ENCODE measurements at regions not wholly inside any gene's neighbourhood (a gene's known extent, or its start where the extent isn't known, plus 50 kb on each side); places are given as distances from the start of the nearest gene placed in this dataset.

DNA sequence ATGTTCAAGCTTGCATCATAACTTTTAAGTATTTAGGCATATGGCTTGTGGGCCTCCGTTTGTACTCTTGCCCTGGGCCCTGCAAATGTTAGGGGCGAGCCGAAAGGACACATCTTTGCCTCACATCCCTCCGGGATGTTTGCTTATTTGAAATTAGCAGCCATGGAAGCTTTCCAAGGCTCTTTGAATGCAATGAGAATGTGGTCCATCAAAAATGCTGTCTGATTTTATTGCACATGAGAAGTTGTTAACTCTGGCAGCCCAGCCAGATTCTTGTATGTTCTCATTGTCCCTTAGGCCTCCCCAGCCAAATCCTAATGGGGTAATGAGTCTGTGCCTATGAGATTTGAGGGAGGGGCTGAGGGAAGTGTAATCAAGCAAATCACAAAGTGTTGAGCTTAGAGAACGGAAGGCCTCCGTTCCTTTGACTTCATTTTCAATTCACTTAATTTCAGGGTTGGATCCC, 261.2 kb upstream of the MARCKS start:
- peak; percentile 90 for DNase-seq (ENCODE audit: low read depth, low spot score)
- TF ChIP-seq, protein P1, sequence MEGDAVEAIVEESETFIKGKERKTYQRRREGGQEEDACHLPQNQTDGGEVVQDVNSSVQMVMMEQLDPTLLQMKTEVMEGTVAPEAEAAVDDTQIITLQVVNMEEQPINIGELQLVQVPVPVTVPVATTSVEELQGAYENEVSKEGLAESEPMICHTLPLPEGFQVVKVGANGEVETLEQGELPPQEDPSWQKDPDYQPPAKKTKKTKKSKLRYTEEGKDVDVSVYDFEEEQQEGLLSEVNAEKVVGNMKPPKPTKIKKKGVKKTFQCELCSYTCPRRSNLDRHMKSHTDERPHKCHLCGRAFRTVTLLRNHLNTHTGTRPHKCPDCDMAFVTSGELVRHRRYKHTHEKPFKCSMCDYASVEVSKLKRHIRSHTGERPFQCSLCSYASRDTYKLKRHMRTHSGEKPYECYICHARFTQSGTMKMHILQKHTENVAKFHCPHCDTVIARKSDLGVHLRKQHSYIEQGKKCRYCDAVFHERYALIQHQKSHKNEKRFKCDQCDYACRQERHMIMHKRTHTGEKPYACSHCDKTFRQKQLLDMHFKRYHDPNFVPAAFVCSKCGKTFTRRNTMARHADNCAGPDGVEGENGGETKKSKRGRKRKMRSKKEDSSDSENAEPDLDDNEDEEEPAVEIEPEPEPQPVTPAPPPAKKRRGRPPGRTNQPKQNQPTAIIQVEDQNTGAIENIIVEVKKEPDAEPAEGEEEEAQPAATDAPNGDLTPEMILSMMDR (IDR thresholded peaks at IDR 0.05; ENCODE audit: insufficient read depth, low read length, missing control alignments) = no peak
- CTCF ChIA-PET = interaction anchor here (1.0 kb wide), 2 partner anchors 24 to 263 kb away, joined by 3 to 4 read pairs; no protein-coding TSS in a partner anchor
- no peak overlapping the region for H3K4me3 ChIP-seq (ENCODE audit: low read depth, low read length)
- POLR2A ChIA-PET = interaction anchor here (0.6 kb wide), 2 partner anchors 16 to 225 kb away, joined by 3 read pairs; no protein-coding TSS in a partner anchor

DNA sequence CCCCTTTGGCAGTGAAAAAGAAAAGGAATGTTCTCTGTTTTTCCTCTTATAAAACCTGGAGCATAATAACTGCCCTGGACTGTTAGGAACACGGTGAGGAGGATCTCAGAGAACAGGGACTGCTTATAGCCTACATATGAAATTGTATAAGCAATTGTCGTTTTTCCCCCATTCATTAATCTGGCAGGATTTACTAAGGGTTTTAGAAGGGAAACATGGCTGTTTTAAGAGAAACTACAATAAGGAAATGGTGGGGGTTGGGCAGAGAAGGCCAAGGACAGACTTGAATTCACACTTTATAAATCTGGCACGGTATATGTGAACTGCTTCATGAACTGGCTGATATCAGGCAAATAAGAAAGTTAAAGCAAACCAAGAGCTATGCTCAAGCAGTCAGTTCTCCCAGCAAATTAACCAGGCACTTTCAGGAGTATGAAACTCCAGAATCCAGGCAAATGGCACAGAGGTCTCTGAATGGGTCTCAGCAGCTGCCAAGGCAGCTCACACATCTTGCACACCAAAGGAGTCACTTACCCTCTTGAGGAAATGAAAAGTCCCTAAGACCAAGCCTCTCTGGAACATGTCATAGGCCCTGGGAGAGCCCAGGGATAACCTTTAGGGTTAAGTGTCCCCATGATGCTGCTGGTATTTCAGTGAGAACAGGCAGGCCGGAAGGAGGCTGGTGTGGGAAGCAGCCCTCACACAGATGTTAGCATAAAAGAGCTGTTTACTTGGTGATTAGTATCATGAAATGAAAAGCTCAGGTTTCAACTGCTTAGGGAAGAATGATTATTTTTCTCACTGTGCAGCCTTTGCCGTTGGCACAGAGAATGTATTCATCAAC, 260.5 kb upstream of the MARCKS start:
- DNase-seq (ENCODE audit: low read depth, low spot score) = no peak
- ChIA-PET CTCF (interaction anchor here (1.0 to 1.7 kb wide), 3 partner anchors 24 to 263 kb away, joined by 3 to 10 read pairs (median 4); no protein-coding TSS in a partner anchor), POLR2A (interaction anchor here (0.6 kb wide), 1 partner anchor 225 kb away, joined by 3 read pairs; no protein-coding TSS in a partner anchor)
- H3K4me3 ChIP-seq (ENCODE audit: low read depth, low read length) = no peak overlapping the region
- TF ChIP-seq, protein P1 (IDR thresholded peaks at IDR 0.05; ENCODE audit: insufficient read depth, low read length, missing control alignments) = no peak

DNA sequence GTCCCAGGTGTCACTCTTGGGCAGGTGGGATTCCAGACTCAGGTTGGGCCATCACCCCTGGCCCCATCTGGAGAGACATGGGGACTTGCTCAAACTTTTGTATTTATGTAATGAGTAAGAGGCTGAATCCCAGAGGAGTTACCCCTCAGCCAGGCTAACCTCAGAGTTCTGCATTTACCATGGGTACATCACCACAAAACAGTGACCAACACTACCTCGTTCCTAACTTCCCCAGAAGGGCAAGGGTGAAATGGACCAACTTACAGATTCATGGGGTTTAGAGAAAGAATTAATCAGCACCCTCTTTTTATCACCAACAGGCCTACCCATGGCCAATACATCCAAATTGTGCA, 259.9 kb upstream of the MARCKS start:
- TF ChIP-seq, protein P1 (IDR thresholded peaks at IDR 0.05; ENCODE audit: insufficient read depth, low read length, missing control alignments) = no peak
- DNase-seq (ENCODE audit: low read depth, low spot score) = peak; percentile 34
- ChIA-PET POLR2A (no interaction called here), CTCF (interaction anchor here (1.7 kb wide), 1 partner anchor 262 kb away, joined by 10 read pairs; no protein-coding TSS in a partner anchor)
- H3K4me3 ChIP-seq (ENCODE audit: low read depth, low read length) = no peak overlapping the region

DNA sequence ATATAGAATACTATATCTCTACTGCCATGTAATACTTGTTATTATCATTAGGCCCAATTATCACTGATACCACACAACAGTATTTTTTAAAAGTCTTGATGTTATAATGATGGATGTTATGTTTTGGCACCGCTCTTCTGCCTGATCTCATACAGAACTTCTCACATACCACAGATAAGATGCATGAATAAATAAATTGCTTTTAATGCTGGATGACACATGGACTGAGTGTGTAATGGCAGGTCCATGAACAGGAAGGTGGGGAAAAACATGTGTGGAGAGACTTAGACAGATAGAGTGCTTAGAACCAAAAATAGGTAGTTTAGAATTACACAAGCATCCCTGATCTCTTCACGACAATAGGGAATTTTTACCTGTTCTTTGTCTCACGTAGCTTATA, 258.4 kb upstream of the MARCKS start:
- H3K4me3 ChIP-seq (ENCODE audit: low read depth, low read length) = no peak overlapping the region
- POLR2A ChIA-PET = no interaction called here
- CTCF ChIA-PET = no interaction called here
- no peak for DNase-seq (ENCODE audit: low read depth, low spot score)
- TF ChIP-seq, protein P1 (IDR thresholded peaks at IDR 0.05; ENCODE audit: insufficient read depth, low read length, missing control alignments) = no peak

DNA sequence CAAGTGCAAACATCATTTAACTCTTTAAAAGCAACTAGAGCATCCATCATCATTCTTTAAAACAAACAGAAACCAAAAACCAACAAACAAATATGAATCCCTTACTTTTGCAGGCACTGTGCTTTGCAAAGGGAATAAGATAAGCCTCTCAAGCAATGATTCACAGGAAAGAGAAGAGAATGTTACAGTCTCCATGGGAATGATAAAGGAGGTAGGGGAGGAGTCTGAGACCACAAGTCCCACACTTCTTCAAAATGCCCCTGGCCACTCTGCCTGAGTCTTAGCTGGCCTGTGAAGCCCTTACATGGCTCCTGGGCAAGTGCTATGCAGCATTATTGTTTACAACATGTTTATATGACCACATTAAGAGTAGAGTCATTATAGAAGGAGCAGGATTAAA, 257.7 kb upstream of the MARCKS start:
- TF ChIP-seq, protein P1 (IDR thresholded peaks at IDR 0.05; ENCODE audit: insufficient read depth, low read length, missing control alignments) = no peak
- CTCF ChIA-PET = no interaction called here
- no peak for DNase-seq (ENCODE audit: low read depth, low spot score)
- POLR2A ChIA-PET = no interaction called here
- no peak overlapping the region for H3K4me3 ChIP-seq (ENCODE audit: low read depth, low read length)

DNA sequence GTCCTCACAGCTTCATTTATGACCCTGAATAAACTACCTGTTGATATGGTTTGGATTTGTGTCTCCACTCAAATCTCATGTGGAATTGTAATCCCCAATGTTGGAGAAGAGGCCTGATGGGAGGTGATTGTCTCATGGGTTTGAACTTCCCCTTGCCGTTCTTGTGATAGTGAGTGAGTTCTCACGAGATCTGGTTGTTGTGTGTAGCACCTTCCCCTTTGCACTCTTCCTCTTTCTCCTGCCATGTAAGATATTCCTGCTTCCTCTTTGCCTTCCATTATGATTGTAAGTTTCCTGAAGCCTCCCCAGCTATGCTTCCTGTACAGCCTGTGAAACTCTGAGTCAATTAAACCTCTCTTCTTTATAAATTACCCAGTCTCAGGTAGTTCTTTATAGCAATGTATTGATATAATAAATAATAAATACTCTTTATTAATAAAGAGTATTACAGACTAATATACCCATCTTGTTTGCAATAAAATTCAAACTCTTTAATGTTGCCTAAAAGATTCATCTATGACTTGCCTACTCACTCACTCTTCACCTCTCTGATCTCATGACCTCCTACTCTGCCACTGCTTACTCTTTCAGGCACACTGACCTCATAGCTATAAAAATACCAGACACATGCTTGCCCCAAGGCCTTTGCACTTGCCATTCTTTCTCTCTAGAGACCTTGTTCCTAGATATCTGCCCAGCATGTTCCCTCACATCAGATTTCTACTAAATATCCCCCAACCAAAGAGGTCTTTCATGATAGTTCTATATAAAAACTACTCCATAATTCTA, 256.4 kb upstream of the MARCKS start:
- CTCF ChIA-PET = no interaction called here

More for the DNA sequence above, 256.4 kb upstream of the MARCKS start:
- TF ChIP-seq, protein P1 (IDR thresholded peaks at IDR 0.05; ENCODE audit: insufficient read depth, low read length, missing control alignments) = no peak
- no peak overlapping the region for H3K4me3 ChIP-seq (ENCODE audit: low read depth, low read length)
- POLR2A ChIA-PET = no interaction called here
- DNase-seq (ENCODE audit: low read depth, low spot score) = no peak
